Stimulated activated CD8-positive, alpha-beta memory T cell treated with anti-CD3 and anti-CD28 coated beads, Interleukin-7, amount 100 ng/mL, for 4 hours (primary cell): ENCODE measurements at regions not wholly inside any gene's neighbourhood (a gene's known extent, or its start where the extent isn't known, plus 50 kb on each side); places are given as distances from the start of the nearest gene placed in this dataset.
"Not testable (repeated sequence)": the region's sequence is repeated elsewhere in the genome, so short reads cannot be mapped to it uniquely, and the experiment has no call there.

Experiments used
- DNase-seq, 2 donors: peaks; one replicate each; pipeline ENCODE4 v3.0.0-alpha.2; 2020; ENCODE audit warnings: low read depth in 2 of 2

DNA sequence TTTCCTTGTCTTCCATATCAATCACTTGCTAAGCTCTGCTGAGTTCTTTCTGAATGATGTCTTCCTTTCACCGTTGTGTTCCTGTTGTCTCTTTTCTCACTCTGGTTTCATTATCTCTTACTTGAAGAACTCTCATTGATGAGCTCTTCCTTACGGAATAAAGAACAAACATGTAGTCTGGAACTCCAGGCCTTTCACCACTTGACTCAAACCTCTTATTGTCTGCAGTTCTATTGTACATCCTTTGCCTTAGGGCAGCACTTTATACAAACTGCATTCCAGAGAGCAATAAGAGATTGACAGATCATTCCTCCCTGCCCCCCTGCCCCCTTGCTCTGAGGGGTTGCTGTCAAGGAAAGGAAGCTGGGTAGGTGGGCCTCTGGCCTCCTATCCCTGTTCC is 517.4 kb downstream of the TMEM135 start:
- DNase-seq: no peak

DNA sequence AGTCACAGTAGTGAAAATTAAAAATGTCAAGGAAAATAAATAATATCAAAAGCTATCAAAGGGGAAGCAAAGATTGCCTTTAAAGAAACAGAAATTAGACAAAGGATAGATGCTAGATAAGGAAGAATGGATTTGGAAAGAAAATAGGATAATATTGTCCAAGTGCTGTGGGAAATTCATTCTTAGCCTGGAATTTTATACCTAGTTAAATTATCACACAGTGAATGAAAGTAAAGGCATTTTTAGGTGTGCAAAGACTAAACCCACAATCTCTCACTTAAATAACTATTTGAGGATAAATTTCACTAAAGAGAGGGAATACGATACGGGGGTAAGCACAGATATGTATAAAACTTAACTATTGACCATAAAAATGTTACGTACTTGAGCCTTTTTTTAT is 511.1 kb downstream of the TMEM135 start:
- no peak for DNase-seq

DNA sequence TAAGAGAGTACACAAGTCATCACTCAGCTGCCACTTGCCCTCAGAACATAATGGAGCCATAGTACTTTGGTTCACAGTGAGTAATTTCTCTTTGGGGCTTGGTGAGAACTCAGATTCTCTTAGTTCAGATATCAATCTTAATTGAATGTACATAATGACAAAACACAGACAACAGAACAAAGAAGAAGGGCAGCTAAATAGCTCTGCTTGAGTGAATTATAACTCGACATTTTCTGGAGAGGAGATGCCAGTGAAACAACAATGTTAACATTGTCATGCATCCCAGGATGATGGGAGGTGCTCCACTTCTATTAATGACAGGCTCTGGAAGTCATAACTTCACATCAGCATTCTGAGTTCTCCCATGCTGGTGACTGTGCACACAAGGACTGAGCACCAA is 508.1 kb downstream of the TMEM135 start:
- DNase-seq: no peak

DNA sequence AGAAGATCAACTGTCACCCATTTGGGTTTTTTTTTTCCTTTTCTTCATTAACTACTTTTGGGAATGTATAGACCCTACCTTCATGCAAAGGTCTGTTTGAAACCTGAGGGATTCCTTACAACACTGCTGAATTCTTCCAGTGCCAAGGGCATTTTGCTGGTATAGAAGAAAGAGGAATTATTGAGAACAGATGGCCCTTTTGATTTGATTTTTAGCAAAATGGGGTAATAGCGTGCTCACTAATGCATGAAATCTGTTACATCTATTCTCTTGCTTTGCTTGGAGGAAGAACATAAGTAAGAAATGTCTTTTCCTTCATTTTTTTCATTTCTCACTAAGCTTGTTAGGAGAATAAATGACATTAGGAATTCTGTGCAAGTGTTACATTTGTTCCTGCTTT is 501.9 kb downstream of the TMEM135 start:
- DNase-seq: no peak

DNA sequence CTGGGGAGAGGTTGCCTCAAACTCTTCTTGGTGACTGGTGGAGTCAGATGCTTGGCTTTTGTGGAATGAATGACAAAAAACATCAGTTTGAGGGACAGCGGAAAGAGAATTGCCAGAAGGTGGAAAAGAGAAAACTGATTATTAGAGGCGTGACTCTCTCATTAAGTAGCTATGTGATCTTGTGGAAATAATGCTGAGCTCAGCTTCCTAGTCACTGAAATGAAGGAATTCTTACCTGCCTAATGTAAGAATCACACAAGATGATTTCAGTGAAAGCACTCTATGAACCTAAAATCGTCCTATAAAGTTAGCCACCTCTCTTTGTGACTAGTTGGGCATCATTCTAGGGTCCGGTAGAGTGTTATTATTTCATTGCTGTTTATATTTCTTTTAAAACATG is 498.8 kb downstream of the TMEM135 start:
- DNase-seq: no peak

DNA sequence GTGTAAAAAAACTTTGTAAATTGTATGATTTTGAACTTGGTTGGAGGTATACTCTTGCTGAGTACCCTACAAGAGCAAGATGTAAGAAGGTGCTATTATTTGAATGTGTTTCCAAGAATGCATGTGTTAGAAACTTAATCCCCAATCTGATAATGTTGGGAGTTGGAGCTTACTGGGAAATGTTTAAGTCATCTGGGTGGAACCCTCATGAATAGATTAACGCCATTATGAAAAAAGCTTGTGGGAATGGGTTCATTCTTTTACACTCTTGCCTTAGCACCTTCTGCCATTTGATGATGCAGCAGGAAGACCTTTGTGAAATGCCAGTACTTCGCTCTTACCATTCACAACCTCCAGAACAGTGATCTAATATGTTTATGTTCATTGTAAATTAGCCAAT is 498.3 kb downstream of the TMEM135 start:
- no peak for DNase-seq

DNA sequence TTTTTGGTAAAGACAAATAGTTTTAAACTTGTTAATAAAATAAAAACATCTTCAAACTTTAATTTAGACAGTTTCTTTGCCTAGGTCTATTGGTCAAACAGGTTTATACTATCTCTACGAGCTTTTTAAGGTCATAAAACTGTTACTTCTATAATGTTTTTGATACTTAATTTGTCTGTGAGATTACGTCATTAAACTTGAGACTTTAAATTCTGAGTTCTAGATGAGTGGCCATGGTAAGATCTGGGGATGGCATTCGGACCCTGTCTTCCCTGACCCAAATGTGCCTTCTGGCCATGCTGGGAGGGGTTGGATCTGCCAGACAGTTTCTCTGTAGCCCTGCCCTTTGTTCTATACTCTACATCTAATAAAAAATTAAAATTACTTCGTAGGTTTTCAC is 497.8 kb downstream of the TMEM135 start:
- no peak for DNase-seq

DNA sequence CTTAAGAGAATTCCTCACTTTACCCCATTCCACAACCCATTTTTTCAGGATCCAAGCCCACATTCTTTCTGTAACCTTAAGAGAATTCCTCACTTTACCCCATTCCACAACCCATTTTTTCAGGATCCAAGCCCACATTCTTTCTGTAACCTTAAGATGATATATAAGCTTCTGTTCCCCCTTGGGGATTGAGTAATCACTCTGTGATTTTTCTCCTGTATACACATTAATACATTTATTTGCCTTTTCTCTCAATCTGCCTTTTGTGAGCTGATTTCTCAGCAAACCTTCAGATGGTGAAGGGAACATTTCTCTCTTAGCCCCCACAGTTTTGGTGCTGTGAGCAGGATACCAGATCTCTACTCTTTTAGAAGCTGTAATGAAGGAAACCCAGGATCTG is 494.1 kb downstream of the TMEM135 start:
- not testable (repeated sequence) for DNase-seq

DNA sequence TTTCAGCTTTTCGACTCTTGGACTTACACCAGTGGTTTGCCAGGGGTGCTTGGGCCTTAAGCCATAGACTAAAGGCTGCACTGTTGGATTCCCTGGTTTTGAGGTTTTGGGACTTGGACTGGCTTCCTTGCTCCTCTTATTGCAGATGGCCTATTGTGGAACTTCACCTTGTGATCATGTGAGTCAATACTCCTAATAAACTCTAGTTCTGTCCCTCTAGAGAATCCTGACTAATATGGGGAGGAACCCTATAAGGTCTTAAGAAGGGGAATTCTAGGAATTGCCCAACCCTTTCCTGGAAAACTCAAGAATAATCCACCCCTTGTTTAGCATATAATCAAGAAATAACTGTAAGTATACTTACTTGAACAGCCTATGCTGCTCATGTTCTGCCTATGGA is 491.8 kb downstream of the TMEM135 start:
- no peak for DNase-seq

DNA sequence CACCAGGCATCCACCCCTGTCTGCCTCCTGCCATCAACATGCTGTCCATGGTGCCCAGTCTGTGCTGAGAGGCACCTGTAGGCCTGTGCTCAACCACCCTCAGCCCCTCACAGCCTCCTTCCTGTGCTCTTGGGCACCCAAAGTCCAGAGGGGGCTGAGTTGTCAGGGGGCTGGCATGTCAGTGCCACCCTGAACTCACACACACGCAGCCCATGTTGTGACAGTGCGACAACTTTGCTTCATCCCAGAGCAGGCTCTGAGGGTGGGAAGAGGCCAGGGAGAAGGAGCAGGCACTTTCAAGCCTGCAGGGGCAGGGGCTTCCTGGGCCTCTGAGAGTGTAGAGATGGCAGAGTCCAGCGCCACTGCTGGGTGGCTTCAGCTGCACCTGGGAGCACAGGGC is 491.0 kb downstream of the TMEM135 start:
- DNase-seq: no peak

DNA sequence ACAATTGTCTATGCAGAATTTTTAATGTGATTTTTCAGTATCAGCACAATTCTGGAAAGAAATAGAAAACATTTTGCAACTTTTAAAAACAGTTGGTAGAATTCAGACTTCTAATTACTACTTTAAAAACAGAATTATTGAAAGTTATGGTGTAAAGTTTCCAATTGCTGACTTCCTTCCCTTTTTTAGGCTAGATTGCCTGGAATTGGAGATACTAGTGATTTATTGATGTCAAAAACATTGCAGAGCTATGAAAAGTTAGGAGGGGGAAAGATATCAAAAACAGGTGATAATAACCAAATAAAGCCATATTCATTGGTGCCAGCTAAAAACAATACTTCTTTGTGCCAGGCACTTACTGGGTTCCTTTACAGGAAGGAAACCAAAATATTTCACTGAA is 485.5 kb downstream of the TMEM135 start:
- no peak for DNase-seq

DNA sequence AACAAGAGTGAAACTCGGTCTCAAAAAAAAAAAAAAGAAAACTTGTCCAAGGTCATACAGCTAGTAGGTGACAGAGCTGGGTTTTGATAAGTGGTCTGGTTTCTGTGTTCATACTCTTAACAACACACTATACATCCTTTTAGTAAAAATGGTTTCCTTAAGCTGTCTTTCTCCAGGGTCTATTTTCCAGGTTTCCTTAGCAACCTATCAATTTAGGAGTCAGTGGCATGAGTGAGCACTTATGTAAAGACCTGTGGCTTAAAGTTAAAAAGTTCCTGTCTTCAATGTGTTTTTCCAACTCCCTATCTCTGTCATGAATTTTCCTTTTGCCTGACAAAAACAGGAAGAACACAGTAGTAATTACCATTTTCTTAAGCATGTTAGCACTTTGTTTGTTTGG is 480.5 kb downstream of the TMEM135 start:
- DNase-seq: no peak

DNA sequence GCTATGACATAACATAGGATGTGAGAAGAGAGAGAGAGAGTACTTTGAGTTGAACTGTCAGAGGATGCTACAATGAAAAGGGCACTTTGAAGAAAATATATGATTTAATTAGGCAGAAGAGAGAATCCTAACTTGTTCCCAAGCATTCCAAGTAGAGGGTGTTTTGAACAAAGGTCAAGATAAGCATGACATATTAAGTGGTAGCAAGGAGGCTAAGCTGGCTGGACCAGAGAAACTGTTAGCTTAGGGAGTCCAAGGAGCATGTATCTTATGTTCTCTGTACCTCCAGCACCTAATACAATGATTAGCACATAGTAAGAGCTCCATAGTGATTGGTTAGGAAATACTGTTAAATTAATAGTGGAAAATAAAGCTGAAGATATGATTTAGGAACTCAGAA is 479.6 kb downstream of the TMEM135 start:
- no peak for DNase-seq

DNA sequence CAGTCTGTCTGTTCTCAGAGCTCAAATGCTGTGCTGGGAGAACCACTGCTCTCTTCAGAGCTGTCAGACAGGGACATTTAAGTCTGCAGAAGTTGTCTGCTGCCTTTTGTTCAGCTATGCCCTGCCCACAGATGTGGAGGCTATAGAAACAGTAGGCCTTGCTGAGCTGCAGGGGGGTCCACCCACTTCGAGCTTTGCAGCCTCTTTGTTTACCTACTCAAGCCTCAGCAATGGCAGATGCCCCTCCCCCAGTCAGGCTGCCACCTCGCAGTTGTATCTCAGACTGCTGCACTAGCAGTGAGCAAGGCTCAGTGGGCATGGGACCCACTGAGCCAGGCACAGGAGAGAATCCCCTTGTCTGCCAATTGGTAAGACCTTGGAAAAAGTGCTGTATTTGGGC is 470.0 kb downstream of the TMEM135 start:
- DNase-seq: not testable (repeated sequence)

DNA sequence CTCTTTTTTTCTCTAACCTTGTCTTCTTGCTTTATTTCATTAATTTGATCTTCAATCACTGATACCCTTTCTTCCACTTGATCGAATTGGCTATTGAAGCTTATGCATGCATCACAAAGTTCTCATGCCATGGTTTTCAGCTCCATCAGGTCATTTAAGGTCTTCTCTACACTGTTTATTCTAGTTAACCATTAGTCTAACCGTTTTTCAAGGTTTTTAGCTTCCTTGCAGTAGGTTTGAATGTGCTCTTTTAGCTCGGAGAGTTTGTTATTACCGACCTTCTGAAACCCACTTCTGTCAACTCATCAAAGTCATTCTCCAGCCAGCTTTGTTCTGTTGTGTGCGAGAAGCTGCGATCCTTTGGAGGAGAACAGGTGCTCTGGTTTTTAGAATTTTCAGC is 469.2 kb downstream of the TMEM135 start:
- DNase-seq: not testable (repeated sequence)

DNA sequence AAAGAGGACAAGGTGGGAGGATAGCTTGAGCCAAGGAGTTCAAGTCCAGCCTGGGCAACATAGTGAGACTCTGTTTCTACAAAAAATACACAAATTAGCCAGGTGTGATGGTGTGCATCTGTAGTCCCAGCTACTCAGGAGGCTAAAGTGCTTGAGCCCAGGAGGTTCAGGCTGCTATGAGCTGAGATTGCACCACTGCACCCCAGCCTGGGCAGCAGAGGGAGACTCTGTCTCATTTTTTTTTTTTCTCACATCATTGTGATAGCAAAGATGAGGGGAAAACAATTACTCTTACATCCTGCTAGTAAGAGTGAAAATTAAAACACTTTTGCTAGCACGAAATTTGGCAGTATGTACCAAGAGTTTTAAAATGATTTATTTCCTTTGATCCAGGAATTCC is 463.7 kb downstream of the TMEM135 start:
- DNase-seq: no peak

DNA sequence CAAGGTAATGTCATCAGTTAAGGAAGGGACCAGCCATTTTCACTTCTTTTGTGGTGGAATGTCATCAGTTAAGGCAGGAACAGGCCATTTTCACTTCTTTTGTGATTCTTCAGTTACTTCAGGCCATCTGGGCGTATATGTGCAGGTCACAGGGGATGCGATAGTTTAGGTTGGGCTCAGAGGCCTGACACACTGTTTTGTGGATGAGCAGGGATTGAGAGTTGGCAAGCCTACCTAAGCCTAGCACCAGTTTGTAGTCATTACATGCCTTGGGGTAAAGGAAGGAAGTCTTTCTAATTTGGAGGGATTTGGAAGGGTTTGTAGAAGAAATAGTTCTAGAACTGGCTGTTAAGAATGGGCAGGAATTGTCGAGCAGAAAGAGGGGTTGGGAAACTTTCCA is 457.2 kb downstream of the TMEM135 start:
- not testable (repeated sequence) for DNase-seq

DNA sequence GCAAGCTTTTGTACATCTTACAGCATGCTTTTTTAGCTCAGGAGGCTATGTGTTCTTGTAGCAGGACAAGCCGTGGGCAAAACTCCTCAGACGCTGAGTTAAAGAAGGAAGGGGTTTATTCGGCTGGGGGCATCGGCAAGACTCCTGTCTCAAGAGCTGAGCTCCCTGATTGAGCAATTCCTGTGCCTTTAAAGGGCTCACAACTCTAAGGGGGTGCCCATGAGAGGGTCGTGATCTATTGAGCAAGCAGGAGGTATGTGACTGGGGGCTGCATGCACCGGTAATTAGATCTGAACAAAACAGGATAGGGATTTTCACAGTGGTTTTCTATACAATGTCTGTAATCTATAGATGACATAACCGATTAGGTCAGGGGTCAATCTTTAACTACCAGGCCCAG is 456.3 kb downstream of the TMEM135 start:
- DNase-seq: not testable (repeated sequence)

DNA sequence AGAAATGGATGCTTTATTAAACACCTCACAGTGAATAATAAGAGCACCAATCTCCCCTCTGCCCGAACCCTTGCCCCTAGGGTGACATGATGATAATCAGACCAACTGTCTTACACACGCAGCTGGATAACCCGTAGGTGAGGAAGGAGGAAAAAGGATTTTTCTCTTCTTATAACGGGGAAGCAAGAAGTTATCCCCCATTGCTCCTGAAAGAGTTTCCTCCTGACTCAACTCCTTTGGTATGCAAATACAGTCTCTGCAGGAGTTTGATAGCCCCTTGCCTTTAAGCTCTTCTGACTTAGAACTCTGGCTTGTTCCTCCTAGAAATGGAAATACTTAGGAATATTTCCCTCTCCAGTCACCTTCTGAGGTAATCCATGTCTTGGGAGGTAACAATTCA is 455.8 kb downstream of the TMEM135 start:
- no peak for DNase-seq

DNA sequence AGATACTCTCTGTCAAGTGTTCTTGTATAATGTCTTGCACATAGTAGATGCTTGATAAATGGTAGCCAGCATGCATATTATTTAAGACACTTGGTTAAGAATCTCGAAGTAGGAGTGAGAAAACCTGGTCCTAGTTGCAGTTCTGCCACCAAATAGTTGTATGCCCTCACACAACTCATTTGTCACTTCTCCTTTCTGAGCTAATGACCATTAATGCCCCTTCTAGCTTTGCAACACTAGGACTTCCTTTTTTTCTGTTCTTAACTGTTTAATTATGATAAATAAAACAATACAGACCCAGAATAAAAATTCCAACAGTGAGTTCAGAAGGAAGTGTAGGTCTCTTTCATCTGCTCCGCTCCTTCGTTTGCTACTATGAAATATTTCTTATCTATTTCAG is 453.6 kb downstream of the TMEM135 start:
- no peak for DNase-seq

DNA sequence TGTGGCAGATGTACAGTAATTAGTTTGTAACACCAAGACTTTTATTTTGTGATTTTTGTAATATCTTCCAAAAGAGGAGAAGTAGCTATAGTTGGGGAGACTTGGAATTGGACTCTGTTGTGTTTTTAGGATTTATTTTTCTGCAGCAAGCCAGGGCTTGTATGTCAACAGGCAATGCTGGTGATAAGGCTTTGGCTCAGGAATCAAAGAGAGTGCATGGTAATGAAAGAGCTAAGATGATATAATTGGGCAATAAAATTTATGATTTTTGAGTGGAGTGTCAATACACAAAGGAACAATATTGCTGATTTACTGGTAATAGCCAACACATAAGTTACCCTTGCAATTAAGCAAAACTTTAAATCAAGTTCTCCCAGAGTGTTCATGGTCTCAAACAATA is 452.9 kb downstream of the TMEM135 start:
- no peak for DNase-seq

DNA sequence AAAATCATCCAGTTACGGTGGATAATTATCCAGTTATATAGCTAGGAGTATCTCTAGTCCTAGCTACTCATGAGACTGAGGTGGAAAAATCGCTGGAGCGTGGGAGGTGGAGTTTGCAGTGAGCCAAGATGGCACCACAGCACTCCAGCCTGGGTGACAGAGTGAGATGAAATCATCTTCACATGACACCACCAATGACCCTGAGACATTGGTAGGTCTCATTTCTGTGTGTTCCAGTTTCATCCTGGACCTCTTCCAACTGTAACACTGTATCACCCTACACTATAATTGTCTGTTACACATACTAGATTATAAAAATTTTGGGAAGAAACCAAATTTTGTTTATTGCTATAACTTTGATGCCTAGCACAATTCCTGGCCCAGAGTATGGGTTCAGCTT is 446.8 kb downstream of the TMEM135 start:
- DNase-seq: no peak

DNA sequence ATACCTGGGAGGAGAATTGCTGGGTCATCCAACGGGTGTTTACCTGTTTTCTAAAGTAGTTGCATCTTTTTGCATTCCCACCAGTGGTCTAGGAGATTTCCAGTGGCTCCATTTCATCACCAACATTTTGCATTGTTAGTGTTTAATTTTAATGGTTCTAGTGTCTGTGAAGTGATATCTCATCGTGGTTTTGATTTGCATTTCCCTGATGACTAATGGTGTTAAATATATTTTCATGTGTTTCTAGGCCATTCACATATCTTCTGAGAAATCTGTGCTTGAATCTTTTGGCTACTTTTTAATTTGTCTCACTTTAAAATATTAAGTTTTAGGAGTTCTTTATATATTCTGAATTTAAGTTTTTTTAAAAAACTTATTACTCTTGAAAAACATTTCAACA is 439.6 kb downstream of the TMEM135 start:
- no peak for DNase-seq

DNA sequence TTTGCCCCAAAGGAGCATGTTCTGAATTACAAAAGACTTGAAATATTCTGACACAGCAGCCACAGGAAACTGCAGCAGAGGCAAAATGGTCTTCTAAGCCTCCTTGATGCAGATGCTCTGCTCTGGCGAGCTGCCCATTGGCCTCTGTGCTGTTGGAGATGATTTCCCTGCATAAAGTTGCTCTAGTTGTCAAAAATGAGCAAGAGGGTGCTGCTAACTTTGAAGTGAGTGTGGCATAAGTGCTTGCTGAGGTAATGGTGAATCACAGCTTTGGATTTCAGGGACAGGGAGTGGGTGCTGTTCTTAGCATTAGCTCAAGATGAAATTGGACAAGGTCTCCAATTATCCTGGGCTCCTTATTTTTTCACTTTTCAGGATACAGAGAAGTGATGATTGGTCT is 435.4 kb downstream of the TMEM135 start:
- DNase-seq: no peak

DNA sequence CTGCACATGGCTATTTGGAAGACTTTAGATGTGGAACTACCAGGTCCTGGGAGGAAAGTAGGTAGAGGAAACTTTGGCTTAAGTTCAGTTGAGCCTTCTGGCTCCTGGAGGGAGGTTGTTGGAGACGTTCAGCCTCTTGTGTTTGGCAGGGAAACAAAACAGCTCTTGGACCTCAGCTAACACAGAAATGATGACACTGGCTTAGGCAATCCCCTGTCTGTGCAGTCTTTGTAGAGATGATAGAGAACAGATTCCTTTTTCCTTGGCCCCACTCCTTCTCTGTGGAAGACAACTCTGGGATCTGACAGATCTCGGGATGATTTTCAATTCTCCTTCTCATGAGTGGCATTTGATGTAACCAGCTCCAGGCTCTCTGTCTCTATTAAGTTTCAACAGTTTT is 428.5 kb downstream of the TMEM135 start:
- DNase-seq: no peak
